Caco-2 (cell line): ENCODE measurements at regions not wholly inside any gene's neighbourhood (a gene's known extent, or its start where the extent isn't known, plus 50 kb on each side); places are given as distances from the start of the nearest gene placed in this dataset.

Experiments
- BruUV-seq: library from RNA; stranded (reverse); fragments of 400-500 nt; replicated peaks from 2 replicates; lab custom pipeline; 2021; lab: Mats Ljungman, UMichigan
- CTCF ChIA-PET: fragments of 300-600 bp; sonication (Branson Sonifier 250); formaldehyde crosslinking; loops from one replicate; lab custom pipeline; 2022; ENCODE audit warnings: antibody characterized with exemption; lab: Charles Lee
- POLR2A ChIA-PET: fragments of 300-600 bp; sonication (Branson Sonifier 250); formaldehyde crosslinking; loops from one replicate; lab custom pipeline; 2022; ENCODE audit warnings: antibody characterized with exemption; lab: Charles Lee
- DNase-seq, 2 experiments: peaks; one replicate each; pipeline versions ENCODE4 v3.0.0 to v3.0.0-alpha.2; 2020 to 2022
- H3K27me3 ChIP-seq: replicated peaks from 2 replicates; pipeline ENCODE4 v1.6.0; 2011; ENCODE audit warnings: low read length; ENCODE audit not compliant: control insufficient read depth, insufficient read depth
- H3K36me3 ChIP-seq: 2 replicates; pipeline ENCODE4 v1.5.1; 2011; ENCODE audit warnings: low read length; ENCODE audit not compliant: control insufficient read depth, insufficient read depth
- H3K4me1 ChIP-seq: fragments of 250-450 bp; sonication (Bioruptor Pico); 2 replicates; pipeline ENCODE4 v1.5.1; 2020; ENCODE audit warnings: mild to moderate bottlenecking
- H3K4me3 ChIP-seq: 2 replicates; pipeline ENCODE4 v1.5.1; 2011; ENCODE audit warnings: low read depth, mild to moderate bottlenecking, control low read depth, low read length
- H3K9me3 ChIP-seq: fragments of 250-450 bp; sonication (Bioruptor Pico); 2 replicates; pipeline ENCODE4 v1.5.1; 2020; ENCODE audit warnings: mild to moderate bottlenecking, moderate library complexity
- H3K27ac Mint-ChIP-seq: one replicate; pipeline ENCODE4 v1.8.0; 2022; ENCODE audit warnings: mixed read lengths; ENCODE audit not compliant: unreplicated experiment
- H3K27me3 Mint-ChIP-seq: one replicate; pipeline ENCODE4 v1.8.0; 2022; ENCODE audit warnings: mixed read lengths; ENCODE audit not compliant: insufficient read depth, unreplicated experiment
- H3K36me3 Mint-ChIP-seq: one replicate; pipeline ENCODE4 v1.8.0; 2022; ENCODE audit warnings: mild to moderate bottlenecking, mixed read lengths; ENCODE audit not compliant: insufficient read depth, unreplicated experiment
- H3K4me1 Mint-ChIP-seq: one replicate; pipeline ENCODE4 v1.8.0; 2022; ENCODE audit warnings: low read depth, mixed read lengths; ENCODE audit not compliant: unreplicated experiment
- H3K4me3 Mint-ChIP-seq: one replicate; pipeline ENCODE4 v1.8.0; 2022; ENCODE audit warnings: mild to moderate bottlenecking, moderate library complexity, mixed read lengths; ENCODE audit not compliant: unreplicated experiment
- H3K9me3 Mint-ChIP-seq: one replicate; pipeline ENCODE4 v1.8.0; 2022; ENCODE audit warnings: mixed read lengths; ENCODE audit not compliant: unreplicated experiment
- intact Hi-C: fragments of 100-400 bp; cut with micrococcal nuclease; formaldehyde crosslinking; loops from one replicate; pipeline ENCODE4 v1.10.0; 2022; ENCODE audit not compliant: unreplicated experiment
- TF ChIP-seq, protein P1 (sequence below), 2 experiments: fragments of 200-600 bp in 1 of 2; IDR thresholded peaks; 1 replicate in 1 of 2; 2 replicates in 1 of 2; pipeline versions ENCODE4 v1.5.1 to v1.8.0; 2011 to 2022; ENCODE audit warnings: antibody characterized with exemption in 1 of 2, control low read depth in 1 of 2, inconsistent platforms in 1 of 2, low read depth in 1 of 2, low read length in 1 of 2, mild to moderate bottlenecking in 1 of 2, moderate library complexity in 1 of 2; ENCODE audit not compliant: insufficient read depth in 1 of 2, severe bottlenecking in 1 of 2, unreplicated experiment in 1 of 2

DNA sequence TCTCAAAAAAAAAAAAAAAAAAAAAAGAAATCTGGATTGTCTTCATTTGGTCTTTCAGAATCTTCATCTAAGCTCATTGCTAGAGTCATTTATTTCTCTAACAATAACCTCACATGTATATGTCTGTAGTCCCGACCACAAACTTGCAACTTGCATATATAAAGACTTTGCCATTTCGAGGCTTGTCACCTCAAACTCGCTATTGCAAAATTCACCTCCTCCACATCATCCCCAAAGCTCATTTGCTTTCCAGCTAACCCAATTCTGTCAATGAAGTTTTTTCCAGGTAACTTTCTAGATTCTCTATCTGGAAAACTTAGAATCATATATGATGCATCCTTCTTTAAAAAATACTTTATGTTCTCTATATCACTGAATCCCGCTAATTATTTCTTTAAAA, 393.2 kb upstream of the ATXN7L3B start:
- intact Hi-C loops = no loop called here

DNA sequence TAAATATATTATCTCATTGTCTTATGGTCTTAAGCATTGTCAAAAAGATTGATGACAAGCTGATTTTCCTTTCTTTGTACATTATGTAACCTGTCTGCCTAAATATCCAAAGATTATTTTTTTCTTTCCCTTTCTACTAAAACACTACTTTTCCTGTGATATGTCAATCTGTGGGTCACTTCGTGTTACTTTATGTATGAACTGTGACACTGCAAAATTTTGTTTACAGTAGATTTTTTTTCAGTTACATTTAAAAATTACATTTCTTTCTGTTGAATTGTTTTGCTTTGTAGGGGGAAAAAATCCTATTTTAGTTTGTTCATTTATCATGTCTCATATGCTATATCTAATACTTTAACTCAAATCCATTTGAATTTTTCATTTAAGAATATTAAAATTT, 392.3 kb upstream of the ATXN7L3B start:
- POLR2A ChIA-PET = no interaction called here
- DNase-seq = no peak
- Histone ChIP-seq H3K4me3 (no peak overlapping the region), H3K36me3 (no peaks in the 10 kb centered on the region), H3K27me3 (no peaks in the 10 kb centered on the region), H3K9me3 (no peaks in the 10 kb centered on the region), H3K4me1 (no peaks in the 10 kb centered on the region)
- intact Hi-C loops = no loop called here
- BruUV-seq = no TSS peak
- H3K9me3 Mint-ChIP-seq = no peaks in the 10 kb centered on the region
- TF ChIP-seq, protein P1, sequence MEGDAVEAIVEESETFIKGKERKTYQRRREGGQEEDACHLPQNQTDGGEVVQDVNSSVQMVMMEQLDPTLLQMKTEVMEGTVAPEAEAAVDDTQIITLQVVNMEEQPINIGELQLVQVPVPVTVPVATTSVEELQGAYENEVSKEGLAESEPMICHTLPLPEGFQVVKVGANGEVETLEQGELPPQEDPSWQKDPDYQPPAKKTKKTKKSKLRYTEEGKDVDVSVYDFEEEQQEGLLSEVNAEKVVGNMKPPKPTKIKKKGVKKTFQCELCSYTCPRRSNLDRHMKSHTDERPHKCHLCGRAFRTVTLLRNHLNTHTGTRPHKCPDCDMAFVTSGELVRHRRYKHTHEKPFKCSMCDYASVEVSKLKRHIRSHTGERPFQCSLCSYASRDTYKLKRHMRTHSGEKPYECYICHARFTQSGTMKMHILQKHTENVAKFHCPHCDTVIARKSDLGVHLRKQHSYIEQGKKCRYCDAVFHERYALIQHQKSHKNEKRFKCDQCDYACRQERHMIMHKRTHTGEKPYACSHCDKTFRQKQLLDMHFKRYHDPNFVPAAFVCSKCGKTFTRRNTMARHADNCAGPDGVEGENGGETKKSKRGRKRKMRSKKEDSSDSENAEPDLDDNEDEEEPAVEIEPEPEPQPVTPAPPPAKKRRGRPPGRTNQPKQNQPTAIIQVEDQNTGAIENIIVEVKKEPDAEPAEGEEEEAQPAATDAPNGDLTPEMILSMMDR (IDR thresholded peaks at IDR 0.05; ENCODE audit: insufficient read depth in 1 of 2, low read depth in 1 of 2, low read length in 1 of 2, severe bottlenecking in 1 of 2, unreplicated experiment in 1 of 2) = no peak
- H3K4me3 Mint-ChIP-seq = no peak overlapping the region
- CTCF ChIA-PET = no interaction called here
- no peaks in the 10 kb centered on the region for H3K4me1 Mint-ChIP-seq
- no peaks in the 10 kb centered on the region for H3K27me3 Mint-ChIP-seq
- no peaks in the 10 kb centered on the region for H3K36me3 Mint-ChIP-seq
- H3K27ac Mint-ChIP-seq = no peak overlapping the region

More for the DNA sequence above, 393.2 kb upstream of the ATXN7L3B start:
- DNase-seq = no peak
- CTCF ChIA-PET = no interaction called here
- Histone ChIP-seq H3K4me1 (no peaks in the 10 kb centered on the region), H3K27me3 (no peaks in the 10 kb centered on the region), H3K36me3 (no peaks in the 10 kb centered on the region), H3K9me3 (no peaks in the 10 kb centered on the region), H3K4me3 (no peak overlapping the region)
- POLR2A ChIA-PET = no interaction called here
- BruUV-seq = no TSS peak
- Mint-ChIP-seq H3K27ac (no peak overlapping the region), H3K27me3 (no peaks in the 10 kb centered on the region), H3K36me3 (no peaks in the 10 kb centered on the region), H3K4me3 (no peak overlapping the region), H3K4me1 (no peaks in the 10 kb centered on the region), H3K9me3 (no peaks in the 10 kb centered on the region)
- TF ChIP-seq, protein P1 (IDR thresholded peaks at IDR 0.05; ENCODE audit: insufficient read depth in 1 of 2, low read depth in 1 of 2, low read length in 1 of 2, severe bottlenecking in 1 of 2, unreplicated experiment in 1 of 2) = no peak

DNA sequence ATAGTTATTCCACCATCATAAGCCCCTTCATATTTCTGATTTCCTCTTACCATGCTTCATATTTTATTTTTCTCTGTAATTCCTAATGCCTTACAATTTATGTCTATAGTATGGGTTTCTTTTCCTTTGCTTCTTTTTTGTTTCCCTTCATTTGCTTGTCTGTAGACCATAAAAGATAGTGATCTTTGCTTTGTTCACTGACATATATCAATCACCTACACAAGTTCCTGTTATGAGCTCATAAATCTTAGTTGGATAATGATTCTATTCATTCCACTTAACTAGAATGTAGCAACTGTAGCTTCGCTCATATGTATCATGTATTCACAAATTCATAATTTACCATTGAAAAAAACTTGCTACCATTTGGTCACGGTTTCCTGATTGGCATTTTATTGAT, 388.8 kb upstream of the ATXN7L3B start:
- Mint-ChIP-seq H3K27me3 (no peaks in the 10 kb centered on the region), H3K9me3 (no peaks in the 10 kb centered on the region), H3K36me3 (no peaks in the 10 kb centered on the region), H3K4me1 (no peaks in the 10 kb centered on the region), H3K4me3 (no peak overlapping the region), H3K27ac (no peak overlapping the region)
- no peak for DNase-seq
- H3K9me3 ChIP-seq = no peaks in the 10 kb centered on the region
- no peaks in the 10 kb centered on the region for H3K4me1 ChIP-seq
- intact Hi-C loops = no loop called here
- ChIA-PET POLR2A (no interaction called here), CTCF (no interaction called here)
- H3K4me3 ChIP-seq = no peak overlapping the region
- no peaks in the 10 kb centered on the region for H3K27me3 ChIP-seq
- TF ChIP-seq, protein P1 (IDR thresholded peaks at IDR 0.05; ENCODE audit: insufficient read depth in 1 of 2, low read depth in 1 of 2, low read length in 1 of 2, severe bottlenecking in 1 of 2, unreplicated experiment in 1 of 2) = no peak
- no peaks in the 10 kb centered on the region for H3K36me3 ChIP-seq
- BruUV-seq = no TSS peak
